ENCODE measurements at regions not wholly inside any gene's neighbourhood (a gene's known extent, or its start where the extent isn't known, plus 50 kb on each side); places are given as distances from the start of the nearest gene placed in this dataset.

- no peaks in the 10 kb centered on the region for H3K9me2 ChIP-seq (ENCODE audit: insufficient read depth, low read length)
- H3F3A ChIP-seq (ENCODE audit: insufficient read depth, low read length, poor library complexity, severe bottlenecking), result no peaks in the 10 kb centered on the region
- H3K36me3 ChIP-seq (ENCODE audit: insufficient read depth, low read length), result no peaks in the 10 kb centered on the region
- H2AFZ ChIP-seq (ENCODE audit: low read depth, low read length), result no peak overlapping the region
- H3K27me3 ChIP-seq (ENCODE audit: insufficient read depth, low read depth, low read length), result no peaks in the 10 kb centered on the region
- H3K9me3 ChIP-seq (ENCODE audit: low read length), result no peaks in the 10 kb centered on the region
- no peak for TF ChIP-seq MXI1 (conservative IDR thresholded peaks at IDR 0.05; ENCODE audit: poor library complexity, severe bottlenecking)
- no peak for TF ChIP-seq EZH2 (IDR thresholded peaks at IDR 0.05; ENCODE audit: borderline replicate concordance, insufficient read depth, low read length, poor library complexity, severe bottlenecking)
- no peak for TF ChIP-seq SMC3 (conservative IDR thresholded peaks at IDR 0.05; ENCODE audit: poor library complexity)
- TF ChIP-seq POLR2AphosphoS5 (IDR thresholded peaks at IDR 0.05), result no peak
- no peak for TF ChIP-seq CTCF (IDR thresholded peaks at IDR 0.05; ENCODE audit: poor library complexity, severe bottlenecking)
- no peak for TF ChIP-seq REST (IDR thresholded peaks at IDR 0.05; ENCODE audit: borderline replicate concordance)
- no peak for TF ChIP-seq TAF1 (IDR thresholded peaks at IDR 0.05; ENCODE audit: low read depth)
- no peak for TF ChIP-seq RAD21 (conservative IDR thresholded peaks at IDR 0.05)
- no peak for TF ChIP-seq EP300 (conservative IDR thresholded peaks at IDR 0.05; ENCODE audit: poor library complexity, severe bottlenecking)
- no peak overlapping the region for H3K4me3 ChIP-seq (ENCODE audit: low read length)
- H3K79me2 ChIP-seq (replicated peaks; ENCODE audit: insufficient read depth, low read length), result no peaks in the 10 kb centered on the region
- H3K9ac ChIP-seq (ENCODE audit: low read length), result no peak overlapping the region
- no peak overlapping the region for H3K27ac ChIP-seq (ENCODE audit: low read length)
- no peaks in the 10 kb centered on the region for H4K20me1 ChIP-seq (ENCODE audit: insufficient read depth)
- no peak overlapping the region for H3K4me2 ChIP-seq (ENCODE audit: low read length)
Observed at GRCh38 chr11:116134450-116134849, 630.2 kb upstream of the CADM1 start.

- Histone ChIP-seq H4K20me1 (ENCODE audit: insufficient read depth) (no peaks in the 10 kb centered on the region), H2AFZ (ENCODE audit: low read depth, low read length) (no peak overlapping the region), H3F3A (ENCODE audit: insufficient read depth, low read length, poor library complexity, severe bottlenecking) (no peaks in the 10 kb centered on the region), H3K4me2 (ENCODE audit: low read length) (no peak overlapping the region), H3K9ac (ENCODE audit: low read length) (no peak overlapping the region), H3K36me3 (ENCODE audit: insufficient read depth, low read length) (no peaks in the 10 kb centered on the region), H3K27ac (ENCODE audit: low read length) (no peak overlapping the region), H3K9me3 (ENCODE audit: low read length) (no peaks in the 10 kb centered on the region), H3K4me3 (ENCODE audit: low read length) (no peak overlapping the region), H3K9me2 (ENCODE audit: insufficient read depth, low read length) (no peaks in the 10 kb centered on the region), H3K27me3 (ENCODE audit: insufficient read depth, low read depth, low read length) (no peaks in the 10 kb centered on the region), H3K79me2 (replicated peaks; ENCODE audit: insufficient read depth, low read length) (no peaks in the 10 kb centered on the region)
- no peak for TF ChIP-seq REST (IDR thresholded peaks at IDR 0.05; ENCODE audit: borderline replicate concordance)
- no peak for TF ChIP-seq TAF1 (IDR thresholded peaks at IDR 0.05; ENCODE audit: low read depth)
- no peak for TF ChIP-seq RAD21 (conservative IDR thresholded peaks at IDR 0.05)
- TF ChIP-seq EP300 (conservative IDR thresholded peaks at IDR 0.05; ENCODE audit: poor library complexity, severe bottlenecking), result no peak
- TF ChIP-seq SMC3 (conservative IDR thresholded peaks at IDR 0.05; ENCODE audit: poor library complexity), result no peak
- TF ChIP-seq POLR2AphosphoS5 (IDR thresholded peaks at IDR 0.05), result no peak
- TF ChIP-seq EZH2 (IDR thresholded peaks at IDR 0.05; ENCODE audit: borderline replicate concordance, insufficient read depth, low read length, poor library complexity, severe bottlenecking), result no peak
- no peak for TF ChIP-seq CTCF (IDR thresholded peaks at IDR 0.05; ENCODE audit: poor library complexity, severe bottlenecking)
- TF ChIP-seq MXI1 (conservative IDR thresholded peaks at IDR 0.05; ENCODE audit: poor library complexity, severe bottlenecking), result no peak
Observed at GRCh38 chr11:116132273-116132978, 628.2 kb upstream of the CADM1 start.

All from neural cell (in vitro differentiated cells).